GM12873 (cell line): ENCODE measurements at regions not wholly inside any gene's neighbourhood (a gene's known extent, or its start where the extent isn't known, plus 50 kb on each side); places are given as distances from the start of the nearest gene placed in this dataset.

ENCODE experiments used
- TF ChIP-seq, protein P1 (sequence below): IDR thresholded peaks from 2 replicates; pipeline ENCODE4 v1.5.1; 2012; ENCODE audit warnings: low read depth, mild to moderate bottlenecking, moderate library complexity, low read length, control low read depth; ENCODE audit not compliant: insufficient read depth; ENCODE audit errors: missing control alignments

DNA sequence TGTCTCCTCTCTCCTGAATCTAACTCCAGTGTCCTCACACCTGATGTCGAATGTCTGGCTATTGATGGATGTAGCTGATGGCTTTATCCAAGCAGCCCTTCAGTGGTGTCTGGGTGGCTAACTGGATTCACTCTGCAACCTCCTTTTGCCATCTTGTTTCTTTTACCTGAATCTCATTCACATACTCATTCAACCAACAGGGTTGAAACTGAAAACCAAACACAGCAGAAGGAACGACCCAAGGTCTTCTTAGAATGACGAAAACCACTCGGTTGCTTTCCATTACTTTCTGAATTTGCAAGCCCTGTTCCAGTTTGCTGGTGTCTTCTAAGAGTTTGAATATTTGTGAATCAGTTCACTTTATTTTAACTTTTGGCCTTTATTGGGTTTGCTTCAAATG is 424.3 kb upstream of the CXADR start:
- TF ChIP-seq, protein P1, sequence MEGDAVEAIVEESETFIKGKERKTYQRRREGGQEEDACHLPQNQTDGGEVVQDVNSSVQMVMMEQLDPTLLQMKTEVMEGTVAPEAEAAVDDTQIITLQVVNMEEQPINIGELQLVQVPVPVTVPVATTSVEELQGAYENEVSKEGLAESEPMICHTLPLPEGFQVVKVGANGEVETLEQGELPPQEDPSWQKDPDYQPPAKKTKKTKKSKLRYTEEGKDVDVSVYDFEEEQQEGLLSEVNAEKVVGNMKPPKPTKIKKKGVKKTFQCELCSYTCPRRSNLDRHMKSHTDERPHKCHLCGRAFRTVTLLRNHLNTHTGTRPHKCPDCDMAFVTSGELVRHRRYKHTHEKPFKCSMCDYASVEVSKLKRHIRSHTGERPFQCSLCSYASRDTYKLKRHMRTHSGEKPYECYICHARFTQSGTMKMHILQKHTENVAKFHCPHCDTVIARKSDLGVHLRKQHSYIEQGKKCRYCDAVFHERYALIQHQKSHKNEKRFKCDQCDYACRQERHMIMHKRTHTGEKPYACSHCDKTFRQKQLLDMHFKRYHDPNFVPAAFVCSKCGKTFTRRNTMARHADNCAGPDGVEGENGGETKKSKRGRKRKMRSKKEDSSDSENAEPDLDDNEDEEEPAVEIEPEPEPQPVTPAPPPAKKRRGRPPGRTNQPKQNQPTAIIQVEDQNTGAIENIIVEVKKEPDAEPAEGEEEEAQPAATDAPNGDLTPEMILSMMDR = no peak

DNA sequence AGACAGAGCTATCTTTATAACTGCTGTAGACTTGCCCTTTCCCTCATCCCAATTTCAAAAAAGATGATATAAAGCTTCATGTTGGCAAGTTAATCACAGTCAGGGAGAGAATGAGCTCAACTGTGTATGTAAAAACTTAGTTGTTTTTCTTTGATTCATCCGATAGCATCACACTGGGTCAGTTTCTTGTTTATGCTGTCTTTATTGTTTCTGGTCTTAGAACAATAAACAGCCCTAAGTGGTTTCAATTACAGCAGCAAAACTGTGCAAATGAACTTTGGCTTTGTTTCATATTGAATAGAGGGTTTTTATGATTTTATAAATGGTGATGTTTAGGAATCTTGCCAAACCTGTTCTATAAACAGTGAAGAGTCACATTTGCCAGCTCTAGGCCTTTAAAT is 423.8 kb upstream of the CXADR start:
- TF ChIP-seq, protein P1 = no peak

DNA sequence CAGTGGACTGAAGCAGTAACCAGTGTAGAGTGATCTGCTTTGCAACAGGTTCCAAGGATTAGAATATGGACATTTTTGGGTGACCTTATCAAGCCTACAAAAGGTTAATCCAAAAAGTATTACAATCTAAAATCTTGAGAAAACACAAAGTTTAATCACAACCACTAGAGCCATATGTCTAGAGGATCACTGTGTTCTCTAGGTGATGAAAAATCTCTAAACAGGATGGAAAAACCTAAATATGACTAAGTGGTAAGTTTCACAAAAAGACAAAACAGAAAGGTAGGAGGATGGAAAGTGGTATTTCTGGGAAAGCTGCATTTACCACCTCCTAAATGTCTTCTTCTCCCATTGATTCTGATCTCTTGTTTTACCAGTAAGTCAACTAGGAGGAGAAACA is 411.1 kb upstream of the CXADR start:
- TF ChIP-seq, protein P1 = no peak

DNA sequence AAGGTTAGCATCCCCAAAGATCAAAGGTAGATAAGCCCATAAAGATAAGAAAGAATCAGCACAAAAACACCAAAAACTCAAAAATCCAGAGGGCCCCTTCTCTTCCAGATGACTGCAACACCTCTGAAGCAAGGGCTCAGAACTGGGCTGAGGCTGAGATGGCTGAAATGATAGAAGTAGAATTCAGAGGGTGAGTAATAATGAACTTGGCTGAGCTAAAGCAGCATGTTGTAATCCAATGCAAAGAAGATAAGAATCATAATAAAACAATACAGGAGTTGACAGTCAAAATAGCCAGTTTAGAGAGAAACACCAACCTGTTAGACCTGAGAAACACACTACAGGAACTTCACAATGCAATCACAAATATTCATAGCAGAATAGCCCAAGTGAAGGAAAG is 406.9 kb upstream of the CXADR start:
- TF ChIP-seq, protein P1 = no peak

DNA sequence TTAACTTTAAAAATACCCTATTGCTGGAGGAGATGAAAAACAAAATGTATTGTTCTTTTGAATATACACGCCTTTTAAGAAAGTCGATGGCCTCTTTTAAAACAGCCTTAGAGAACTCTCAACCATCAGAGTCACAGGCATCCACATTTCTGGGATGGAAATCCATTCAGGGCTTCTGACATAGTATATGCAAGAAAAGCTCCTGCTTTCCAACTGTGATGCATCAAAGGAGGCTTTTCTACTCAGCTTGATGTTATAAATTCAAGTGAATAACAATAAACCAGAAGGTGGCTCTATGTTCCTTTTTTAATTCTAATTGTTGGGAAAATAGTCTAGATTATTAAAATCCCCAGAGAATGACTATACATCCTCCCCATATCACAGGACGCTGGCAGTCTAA is 398.8 kb upstream of the CXADR start:
- TF ChIP-seq, protein P1 = no peak

DNA sequence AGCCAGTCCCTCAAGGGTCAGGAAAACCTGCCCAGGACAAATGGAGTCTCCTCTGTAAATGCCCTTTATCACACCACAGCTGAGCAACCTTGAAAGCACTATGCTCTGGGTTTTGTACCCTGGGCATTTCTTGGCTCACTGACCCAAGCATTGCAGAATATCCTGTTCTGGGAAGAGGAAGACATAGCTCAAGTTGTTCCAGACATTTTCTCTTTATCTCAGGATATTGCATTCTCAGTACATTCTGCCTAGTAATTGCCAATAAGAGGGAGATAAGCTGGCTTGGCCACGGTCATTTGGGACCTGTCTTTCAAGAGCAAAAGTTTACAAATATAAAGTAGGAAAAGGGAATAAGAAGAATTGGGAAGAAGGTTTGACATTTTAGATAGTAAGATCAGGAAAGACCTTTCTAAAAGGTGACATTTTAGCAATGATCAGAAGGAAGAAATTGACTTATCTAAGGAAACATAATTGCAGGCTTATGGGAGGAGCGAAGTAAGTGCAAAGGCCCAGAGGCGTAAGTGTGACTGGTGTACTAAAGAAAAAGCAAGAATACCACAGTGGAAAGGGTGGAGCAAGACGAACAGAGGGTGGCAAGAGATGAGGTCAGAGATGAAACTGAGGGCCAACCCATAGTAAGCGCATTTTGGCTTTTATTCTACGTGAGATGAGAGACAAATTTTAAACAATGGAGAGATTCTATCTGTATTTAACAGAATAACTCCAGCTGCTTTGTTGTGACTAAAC is 394.0 kb upstream of the CXADR start:
- TF ChIP-seq, protein P1 = no peak

DNA sequence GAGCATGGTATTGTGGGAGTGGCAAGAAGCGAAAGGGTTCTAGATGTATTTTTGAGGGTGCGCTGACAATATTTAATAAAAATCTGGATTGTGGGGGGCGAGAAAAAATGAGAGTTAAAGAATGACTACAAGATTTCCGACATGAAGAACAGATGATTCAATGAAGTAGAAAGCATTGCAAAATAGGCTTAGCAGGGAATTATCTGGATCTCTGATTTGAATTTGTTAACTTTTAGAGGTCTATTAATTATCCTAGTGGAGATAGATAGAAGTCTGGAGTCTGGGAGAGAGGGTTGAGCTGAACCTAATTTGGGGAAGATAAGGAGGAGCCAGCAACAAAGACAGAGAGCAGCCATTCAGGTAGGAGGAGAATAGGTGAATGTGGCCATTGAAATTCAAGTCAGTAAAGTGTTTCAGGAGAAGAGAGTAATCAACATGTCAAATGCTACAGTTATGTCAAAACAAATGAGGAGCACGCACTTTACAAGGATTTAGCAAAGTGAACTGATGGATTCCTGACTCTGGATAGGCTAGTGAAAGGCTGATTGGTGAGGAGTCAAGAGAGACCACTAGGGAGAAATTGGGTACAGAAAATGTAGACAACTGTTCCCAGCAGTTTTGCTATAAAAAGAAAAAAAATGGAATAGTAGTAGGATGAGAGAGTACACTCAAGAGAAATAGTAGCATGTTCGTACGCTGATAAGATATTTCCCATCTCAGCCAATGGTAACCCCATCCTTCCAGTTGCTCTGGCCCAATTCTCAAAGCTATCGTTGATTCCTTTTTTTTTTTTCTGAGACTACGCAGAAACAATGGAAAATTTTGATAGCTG is 393.2 kb upstream of the CXADR start:
- TF ChIP-seq, protein P1 = no peak
